GM12865 (cell line): ENCODE measurements at regions not wholly inside any gene's neighbourhood (a gene's known extent, or its start where the extent isn't known, plus 50 kb on each side); places are given as distances from the start of the nearest gene placed in this dataset.
A peak's percentile ranks its signal among the peaks of the same experiment; 100 is the strongest.
"Not testable (repeated sequence)": the region's sequence is repeated elsewhere in the genome, so short reads cannot be mapped to it uniquely, and the experiment has no call there.

Experiments used
- DNase-seq: peaks from one replicate; pipeline ENCODE4 v3.0.0; 2010; ENCODE audit warnings: low read depth
- H3K4me3 ChIP-seq: 2 replicates; pipeline ENCODE4 v1.5.1; 2011; ENCODE audit warnings: mild to moderate bottlenecking, low read depth, low read length, control low read depth
- CTCF ChIP-seq: IDR thresholded peaks from 2 replicates; pipeline ENCODE4 v1.5.1; 2011; ENCODE audit warnings: low read length, control low read depth, low read depth, inconsistent platforms; ENCODE audit not compliant: insufficient read depth; ENCODE audit errors: missing control alignments

- no peak for TF ChIP-seq CTCF
- DNase-seq: no peak
- peak overlapping the region; percentile 31; the same call in 1 of the 2 replicates for H3K4me3 ChIP-seq
Measured at GRCh38 chr20:30284281-30284905, 973.1 kb upstream of the DEFB115 start.

GRCh38 chr20:30285677-30286076, 971.8 kb upstream of the DEFB115 start:
- no peak overlapping the region for H3K4me3 ChIP-seq
- no peak for DNase-seq
- no peak for TF ChIP-seq CTCF

GRCh38 chr20:30286157-30286556, 971.3 kb upstream of the DEFB115 start:
- TF ChIP-seq CTCF: peak; percentile 23
- H3K4me3 ChIP-seq: no peak overlapping the region
- DNase-seq: peak; percentile 10

- not testable (repeated sequence) for H3K4me3 ChIP-seq, DNase-seq
Measured at GRCh38 chr20:30287459-30287858, 970.0 kb upstream of the DEFB115 start.

- DNase-seq: no peak
- H3K4me3 ChIP-seq: no peak overlapping the region
- TF ChIP-seq CTCF: no peak
Measured at GRCh38 chr20:30288346-30288745, 969.1 kb upstream of the DEFB115 start.

- DNase-seq: peak; percentile 29
- H3K4me3 ChIP-seq: peak overlapping the region; percentile 45
Measured at GRCh38 chr20:30289049-30289448, 968.4 kb upstream of the DEFB115 start.

- peak; percentile 18 for DNase-seq
Measured at GRCh38 chr20:30289711-30290141, 967.7 kb upstream of the DEFB115 start.

GRCh38 chr20:30290361-30291063, 967.0 kb upstream of the DEFB115 start:
- peak; percentile 46 for DNase-seq
- H3K4me3 ChIP-seq: peak overlapping the region; percentile 45

More at GRCh38 chr20:30289711-30290141, 967.7 kb upstream of the DEFB115 start:
- H3K4me3 ChIP-seq: peak overlapping the region; percentile 45

- H3K4me3 ChIP-seq, DNase-seq: not testable (repeated sequence)
Measured at GRCh38 chr20:30291064-30291379, 966.4 kb upstream of the DEFB115 start.

- DNase-seq, H3K4me3 ChIP-seq: not testable (repeated sequence)
Measured at GRCh38 chr20:30291686-30292085, 965.8 kb upstream of the DEFB115 start.

GRCh38 chr20:30295396-30295795, 962.1 kb upstream of the DEFB115 start:
- H3K4me3 ChIP-seq, DNase-seq: not testable (repeated sequence)

GRCh38 chr20:30295967-30296366, 961.5 kb upstream of the DEFB115 start:
- not testable (repeated sequence) for DNase-seq, H3K4me3 ChIP-seq

- DNase-seq, H3K4me3 ChIP-seq: not testable (repeated sequence)
Measured at GRCh38 chr20:30297878-30298595, 959.4 kb upstream of the DEFB115 start.

GRCh38 chr20:30300220-30300642, 957.2 kb upstream of the DEFB115 start:
- not testable (repeated sequence) for H3K4me3 ChIP-seq, DNase-seq
